K562 (cell line): ENCODE measurements at regions not wholly inside any gene's neighbourhood (a gene's known extent, or its start where the extent isn't known, plus 50 kb on each side); places are given as distances from the start of the nearest gene placed in this dataset.

Experiments used
- ATAC-seq: fragments of 200-7000 bp; cut with Tn5 transposase; 3 replicates; pipeline ENCODE4 v1.9.1; 2020; ENCODE audit warnings: moderate library complexity
- BruUV-seq: library from RNA; stranded (reverse); fragments of 400-500 nt; replicated peaks from 2 replicates; lab custom pipeline; 2021; lab: Mats Ljungman, UMichigan
- CTCF ChIA-PET: fragments of 300-600 bp; formaldehyde crosslinking; extraction: SDS; loops from one replicate; lab custom pipeline; 2021; ENCODE audit warnings: low intra/inter-chr PET ratio; lab: Yijun Ruan, JAX
- POLR2A ChIA-PET: fragments of 300-600, 350-650 bp; sonication (Branson Sonifier 250); formaldehyde crosslinking; extraction: SDS; loops from one replicate; lab custom pipeline; 2021; ENCODE audit warnings: antibody characterized with exemption, inconsistent platforms; lab: Yijun Ruan, JAX
- DNase-seq, 4 experiments: peaks; one replicate each; pipeline versions ENCODE4 v3.0.0 to v3.0.0-alpha.2; 2011 to 2018; ENCODE audit warnings: low spot score in 3 of 4, mixed read lengths in 3 of 4; ENCODE audit errors: extremely low read depth in 1 of 4
- FAIRE-seq: peaks from 2 replicates; lab custom pipeline; 2011; peaks lifted over from hg19 to GRCh38; lab: Jason Lieb, UNC
- H2AFZ ChIP-seq: 2 replicates; pipeline ENCODE4 v1.6.0; 2011; ENCODE audit warnings: low read depth, low read length, control low read depth, inconsistent platforms
- H3K27ac ChIP-seq: fragments of 200-600 bp; 3 replicates; pipeline ENCODE4 v1.8.0; 2011; ENCODE audit warnings: low read depth, mild to moderate bottlenecking, control low read depth, inconsistent platforms, low read length, moderate library complexity, mixed read lengths; ENCODE audit errors: extremely low read depth
- H3K27me3 ChIP-seq, 2 experiments: fragments of 300-600 bp in 1 of 2; 2 replicates in 1 of 2; 3 replicates in 1 of 2; pipeline versions ENCODE4 v1.6.0 to v1.8.0; 2011; ENCODE audit warnings: inconsistent platforms in 2 of 2, low read length in 2 of 2, mild to moderate bottlenecking in 1 of 2, mixed read lengths in 1 of 2, moderate library complexity in 1 of 2; ENCODE audit not compliant: control insufficient read depth in 2 of 2, insufficient read depth in 2 of 2
- H3K36me3 ChIP-seq: fragments of 300-600 bp; 3 replicates; pipeline ENCODE4 v1.8.0; 2011; ENCODE audit warnings: mild to moderate bottlenecking, low read length, inconsistent platforms; ENCODE audit not compliant: control insufficient read depth, insufficient read depth
- H3K4me1 ChIP-seq, 2 experiments: fragments of 200-600 bp in 1 of 2; replicated peaks in 1 of 2; 2 replicates in 1 of 2; 3 replicates in 1 of 2; pipeline versions ENCODE4 v1.5.1 to v1.8.0; 2011; ENCODE audit warnings: inconsistent platforms in 2 of 2, low read length in 2 of 2, mild to moderate bottlenecking in 1 of 2, mixed read lengths in 1 of 2, moderate library complexity in 1 of 2; ENCODE audit not compliant: control insufficient read depth in 2 of 2, insufficient read depth in 2 of 2
- H3K4me2 ChIP-seq: 2 replicates; pipeline ENCODE4 v1.6.1; 2011; ENCODE audit warnings: low read length, control low read depth, inconsistent platforms, mixed read lengths; ENCODE audit not compliant: insufficient read depth
- H3K4me3 ChIP-seq: fragments of 200-600 bp; sonication (generic), shearing (Covaris generic); 2 replicates; pipeline ENCODE4 v1.5.1; 2016; ENCODE audit warnings: control low read depth, inconsistent platforms
- H3K79me2 ChIP-seq: fragments of 200-600 bp; 3 replicates; pipeline ENCODE4 v1.8.0; 2011; ENCODE audit warnings: low read length, inconsistent platforms; ENCODE audit not compliant: control insufficient read depth, insufficient read depth
- H3K9ac ChIP-seq, 2 experiments: 2 replicates each; pipeline versions ENCODE4 v1.6.0 to v1.6.1; 2011; ENCODE audit warnings: low read depth in 2 of 2, low read length in 2 of 2, control low read depth in 1 of 2, inconsistent platforms in 1 of 2, mild to moderate bottlenecking in 1 of 2, mixed read lengths in 1 of 2; ENCODE audit not compliant: insufficient read depth in 1 of 2
- H3K9me1 ChIP-seq: one replicate; pipeline ENCODE4 v1.6.0; 2011; ENCODE audit warnings: inconsistent platforms, mild to moderate bottlenecking, low read length, moderate library complexity; ENCODE audit not compliant: control insufficient read depth, insufficient read depth
- H3K9me3 ChIP-seq: replicated peaks from 2 replicates; pipeline ENCODE4 v1.5.1; 2011; ENCODE audit warnings: low read depth, low read length, inconsistent platforms; ENCODE audit not compliant: control insufficient read depth, insufficient read depth
- H4K20me1 ChIP-seq: replicated peaks from 2 replicates; pipeline ENCODE4 v1.6.1; 2011; ENCODE audit warnings: low read length, inconsistent platforms, mixed read lengths; ENCODE audit not compliant: control insufficient read depth, insufficient read depth
- CEBPB ChIP-seq: fragments of 450-650 bp; IDR thresholded peaks from 2 replicates; pipeline ENCODE4 v1.6.1; 2016; ENCODE audit warnings: missing genetic modification characterization, missing compliant biosample characterization
- CEBPG ChIP-seq, 3 experiments: fragments of 200-800 bp in 1 of 3; sonication (Bioruptor generic) in 1 of 3; sonication (generic) in 1 of 3; formaldehyde crosslinking in 1 of 3; IDR thresholded peaks in 2 of 3; conservative IDR thresholded peaks in 1 of 3; 2 replicates each; pipeline versions ENCODE4 v1.6.1 to v1.8.0; 2016 to 2022; ENCODE audit warnings: missing compliant biosample characterization in 2 of 3, missing genetic modification characterization in 2 of 3, mild to moderate bottlenecking in 1 of 3, missing genetic modification reagents in 1 of 3
- HOXB6 ChIP-seq: fragments of 250-450 bp; sonication (Bioruptor Pico); IDR thresholded peaks from 2 replicates; pipeline ENCODE4 v1.5.1; 2022; ENCODE audit warnings: mild to moderate bottlenecking, borderline replicate concordance
- WGBS: fragments of 100-300 bp; shearing (Covaris generic); methylation state at CpG from one replicate; pipeline ENCODE4 v1.1.6; 2016; ENCODE audit warnings: low coverage, mixed read lengths; ENCODE audit not compliant: insufficient coverage; ENCODE audit errors: missing lambda C conversion rate; 5-methylcytosine and 5-hydroxymethylcytosine counted together
- in situ Hi-C: fragments of 300-500 bp; cut with MboI; formaldehyde crosslinking; loops from 4 replicates; pipeline ENCODE4 v1.15.0; 2018; ENCODE audit warnings: inconsistent platforms, mixed read lengths
- intact Hi-C: fragments of 100-400 bp; cut with micrococcal nuclease; formaldehyde crosslinking; loops from 2 replicates; pipeline ENCODE4 v1.14.2; 2022
- TF ChIP-seq, protein P1 (sequence below): sonication (generic); formaldehyde crosslinking; IDR thresholded peaks from 2 replicates; pipeline ENCODE4 v1.5.0; 2020; ENCODE audit warnings: missing genetic modification reagents
- TF ChIP-seq, protein P2 (sequence below): sonication (generic); formaldehyde crosslinking; IDR thresholded peaks from 2 replicates; pipeline ENCODE4 v1.8.0; 2022; ENCODE audit warnings: mild to moderate bottlenecking, missing genetic modification reagents

GRCh38 chr19:34308381-34309367, 54.3 kb downstream of the GARRE1 start:
- WGBS = 89% methylated on average over 8 of the region's 8 CpGs
- Histone ChIP-seq H4K20me1 (0 out of 2 replicates have a peak, but pooled peaks cover 5% of the 10 kb centered on the region), H3K27ac (no peak overlapping the region), H3K9me3 (no peaks in the 10 kb centered on the region), H3K79me2 (0 out of 3 replicates have a peak, but pooled peaks cover 3% of the 10 kb centered on the region), H3K27me3 (no peaks in the 10 kb centered on the region), H3K4me3 (no peak overlapping the region), H3K4me2 (no peak overlapping the region), H3K4me1 (peaks cover 0 to 2% of the 10 kb centered on the region in 2 experiments; a peak in 3 of 5 replicates), H2AFZ (no peak overlapping the region), H3K36me3 (peaks cover 14% of the 10 kb centered on the region; the same call in 1 of the 3 replicates), H3K9me1 (no peaks in the 10 kb centered on the region), H3K9ac (no peak overlapping the region)
- POLR2A ChIA-PET = interaction anchor here (1.2 kb wide), 1 partner anchor 12 kb away, joined by 3 read pairs; no protein-coding TSS in a partner anchor
- CTCF ChIA-PET = interaction anchor here (0.6 kb wide), 1 partner anchor 89 kb away, joined by 3 read pairs; no protein-coding TSS in a partner anchor
- DNase-seq = no peak
- no peak for FAIRE-seq
- no TSS peak for BruUV-seq
- in situ Hi-C loops = no loop called here
- no peak for ATAC-seq
- TF ChIP-seq CEBPG (CRISPR knock-in tag; IDR thresholded peaks at IDR 0.05) (no peak), CEBPG (tag; conservative IDR thresholded peaks at IDR 0.05 in 1 of 2, IDR thresholded peaks at IDR 0.05 in 1 of 2) (peak in 1 of 2 experiments; percentile 52; a peak in 2 of 4 replicates), CEBPB (tag) (peak; percentile 53), HOXB6 (CRISPR knock-in tag) (no peak)
- TF ChIP-seq, protein P1, sequence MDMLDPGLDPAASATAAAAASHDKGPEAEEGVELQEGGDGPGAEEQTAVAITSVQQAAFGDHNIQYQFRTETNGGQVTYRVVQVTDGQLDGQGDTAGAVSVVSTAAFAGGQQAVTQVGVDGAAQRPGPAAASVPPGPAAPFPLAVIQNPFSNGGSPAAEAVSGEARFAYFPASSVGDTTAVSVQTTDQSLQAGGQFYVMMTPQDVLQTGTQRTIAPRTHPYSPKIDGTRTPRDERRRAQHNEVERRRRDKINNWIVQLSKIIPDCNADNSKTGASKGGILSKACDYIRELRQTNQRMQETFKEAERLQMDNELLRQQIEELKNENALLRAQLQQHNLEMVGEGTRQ (CRISPR knock-in tag) = no peak
- TF ChIP-seq, protein P2, sequence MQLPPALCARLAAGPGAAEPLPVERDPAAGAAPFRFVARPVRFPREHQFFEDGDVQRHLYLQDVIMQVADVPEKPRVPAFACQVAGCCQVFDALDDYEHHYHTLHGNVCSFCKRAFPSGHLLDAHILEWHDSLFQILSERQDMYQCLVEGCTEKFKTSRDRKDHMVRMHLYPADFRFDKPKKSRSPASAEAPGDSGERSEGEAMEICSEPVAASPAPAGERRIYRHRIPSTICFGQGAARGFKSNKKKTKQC = no peak
- intact Hi-C loops = no loop called here
